Astrocyte (in vitro differentiated cells and primary cell): ENCODE measurements at regions not wholly inside any gene's neighbourhood (a gene's known extent, or its start where the extent isn't known, plus 50 kb on each side); places are given as distances from the start of the nearest gene placed in this dataset.

ENCODE experiments used
- EZH2 ChIP-seq: IDR thresholded peaks from 2 replicates; pipeline ENCODE4 v1.6.1; 2012; ENCODE audit warnings: mild to moderate bottlenecking, low read length, inconsistent platforms; ENCODE audit not compliant: insufficient read depth
- TF ChIP-seq, protein P1 (sequence below): IDR thresholded peaks from 2 replicates; pipeline ENCODE4 v1.5.1; 2011; ENCODE audit warnings: low read depth, mild to moderate bottlenecking, inconsistent platforms, low read length, moderate library complexity; ENCODE audit not compliant: insufficient read depth

DNA sequence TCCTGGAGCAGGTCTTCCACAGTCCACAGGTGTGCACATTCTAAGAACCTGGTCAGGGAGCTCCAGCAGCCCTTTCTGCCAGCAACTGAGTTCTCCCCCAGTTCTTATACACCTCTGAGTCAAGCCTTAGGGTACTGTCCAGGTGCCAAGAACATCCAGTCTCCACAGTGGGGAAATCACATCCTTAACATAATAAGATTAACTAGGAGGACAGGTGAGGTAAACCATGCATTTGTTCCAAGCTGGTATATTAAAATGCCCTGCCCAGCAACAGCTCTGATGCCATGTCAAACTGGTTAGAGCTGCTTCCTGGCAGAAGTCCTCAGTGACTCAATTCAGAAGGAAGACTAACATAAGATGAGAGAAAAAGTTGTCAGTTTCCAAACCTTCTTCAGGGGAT is 303.9 kb upstream of the SGK1 start:
- TF ChIP-seq, protein P1, sequence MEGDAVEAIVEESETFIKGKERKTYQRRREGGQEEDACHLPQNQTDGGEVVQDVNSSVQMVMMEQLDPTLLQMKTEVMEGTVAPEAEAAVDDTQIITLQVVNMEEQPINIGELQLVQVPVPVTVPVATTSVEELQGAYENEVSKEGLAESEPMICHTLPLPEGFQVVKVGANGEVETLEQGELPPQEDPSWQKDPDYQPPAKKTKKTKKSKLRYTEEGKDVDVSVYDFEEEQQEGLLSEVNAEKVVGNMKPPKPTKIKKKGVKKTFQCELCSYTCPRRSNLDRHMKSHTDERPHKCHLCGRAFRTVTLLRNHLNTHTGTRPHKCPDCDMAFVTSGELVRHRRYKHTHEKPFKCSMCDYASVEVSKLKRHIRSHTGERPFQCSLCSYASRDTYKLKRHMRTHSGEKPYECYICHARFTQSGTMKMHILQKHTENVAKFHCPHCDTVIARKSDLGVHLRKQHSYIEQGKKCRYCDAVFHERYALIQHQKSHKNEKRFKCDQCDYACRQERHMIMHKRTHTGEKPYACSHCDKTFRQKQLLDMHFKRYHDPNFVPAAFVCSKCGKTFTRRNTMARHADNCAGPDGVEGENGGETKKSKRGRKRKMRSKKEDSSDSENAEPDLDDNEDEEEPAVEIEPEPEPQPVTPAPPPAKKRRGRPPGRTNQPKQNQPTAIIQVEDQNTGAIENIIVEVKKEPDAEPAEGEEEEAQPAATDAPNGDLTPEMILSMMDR = no peak
- TF ChIP-seq EZH2 = no peak
